HCT116 (cell line): ENCODE measurements at regions not wholly inside any gene's neighbourhood (a gene's known extent, or its start where the extent isn't known, plus 50 kb on each side); places are given as distances from the start of the nearest gene placed in this dataset.
A peak's percentile ranks its signal among the peaks of the same experiment; 100 is the strongest.

ENCODE experiments used
- ATAC-seq: fragments of 200-7000 bp; cut with Tn5 transposase; 2 replicates; pipeline ENCODE4 v1.9.1; 2020; ENCODE audit warnings: mild to moderate bottlenecking, moderate library complexity
- BruUV-seq: library from RNA; stranded (reverse); fragments of 400-500 nt; replicated peaks from 2 replicates; lab custom pipeline; 2021; lab: Mats Ljungman, UMichigan
- CTCF ChIA-PET: fragments of 300-600 bp; sonication (Branson Sonifier 250); formaldehyde crosslinking; loops from one replicate; lab custom pipeline; 2021; ENCODE audit warnings: antibody characterized with exemption; lab: Charles Lee
- POLR2A ChIA-PET: fragments of 300-600, 350-600 bp; sonication (Branson Sonifier 250); formaldehyde crosslinking; loops from one replicate; lab custom pipeline; 2021; ENCODE audit warnings: antibody characterized with exemption; lab: Charles Lee
- RAD21 ChIA-PET, 2 experiments: fragments of 300-600 bp; sonication (Branson Sonifier 250); formaldehyde crosslinking; loops; one replicate each; lab custom pipeline; 2023; ENCODE audit warnings: low total read pairs in 2 of 2; ENCODE audit not compliant: uncharacterized antibody in 2 of 2, unreplicated experiment in 2 of 2, low non-redundant PET in 1 of 2; lab: Charles Lee
- DNase-seq: peaks from one replicate; pipeline ENCODE4 v3.0.0-alpha.2; 2010; ENCODE audit warnings: low read depth, low spot score
- H2AFZ ChIP-seq: fragments of 200-600 bp; shearing (Covaris generic), sonication (generic); 2 replicates; pipeline ENCODE4 v1.6.1; 2017; ENCODE audit warnings: low read depth, mixed run types, mixed read lengths, antibody characterized with exemption, low read length; ENCODE audit not compliant: poor library complexity, severe bottlenecking
- H3K27ac ChIP-seq: 2 replicates; pipeline ENCODE4 v1.5.1; 2012; ENCODE audit warnings: low read depth, low read length
- H3K27me3 ChIP-seq: fragments of 200-600 bp; sonication (generic); 2 replicates; pipeline ENCODE4 v1.6.1; 2016; ENCODE audit warnings: mixed run types, low read length, mixed read lengths; ENCODE audit not compliant: insufficient read depth
- H3K36me3 ChIP-seq, 2 experiments: fragments of 200-500 bp in 1 of 2; fragments of 200-600 bp in 1 of 2; sonication (Bioruptor generic) in 1 of 2; sonication (generic) in 1 of 2; 2 replicates each; pipeline versions ENCODE4 v1.5.1 to v1.6.1; 2014 to 2016; ENCODE audit warnings: low read length in 2 of 2, inconsistent platforms in 1 of 2, mixed read lengths in 1 of 2, mixed run types in 1 of 2; ENCODE audit not compliant: insufficient read depth in 2 of 2, control insufficient read depth in 1 of 2
- H3K4me1 ChIP-seq, 2 experiments: fragments of 200-600 bp in 1 of 2; sonication (generic) in 1 of 2; 2 replicates each; pipeline versions ENCODE4 v1.5.1 to v1.6.1; 2012 to 2017; ENCODE audit warnings: low read length in 2 of 2, inconsistent platforms in 1 of 2, mild to moderate bottlenecking in 1 of 2, mixed read lengths in 1 of 2, mixed run types in 1 of 2, moderate library complexity in 1 of 2; ENCODE audit not compliant: insufficient read depth in 2 of 2, control insufficient read depth in 1 of 2
- H3K4me2 ChIP-seq: fragments of 200-600 bp; sonication (generic); 2 replicates; pipeline ENCODE4 v1.6.1; 2017; ENCODE audit warnings: mixed run types, low read length, mixed read lengths
- H3K4me3 ChIP-seq, 2 experiments: fragments of 200-600 bp in 1 of 2; sonication (generic) in 1 of 2; replicated peaks in 1 of 2; 2 replicates each; pipeline ENCODE4 v1.5.1; 2011 to 2016; ENCODE audit warnings: low read length in 2 of 2, control low read depth in 1 of 2, low read depth in 1 of 2, mild to moderate bottlenecking in 1 of 2, mixed read lengths in 1 of 2, mixed run types in 1 of 2
- H3K79me2 ChIP-seq: fragments of 200-600 bp; sonication (generic); 2 replicates; pipeline ENCODE4 v1.6.1; 2017; ENCODE audit warnings: mild to moderate bottlenecking, mixed run types, low read length, moderate library complexity, mixed read lengths; ENCODE audit not compliant: insufficient read depth
- H3K9ac ChIP-seq: fragments of 200-600 bp; sonication (generic); 2 replicates; pipeline ENCODE4 v1.6.1; 2016; ENCODE audit warnings: low read length, mixed read lengths
- H3K9me2 ChIP-seq: fragments of 200-600 bp; sonication (generic), shearing (Covaris generic); 2 replicates; pipeline ENCODE4 v1.6.1; 2017; ENCODE audit warnings: mixed run types, mild to moderate bottlenecking, moderate library complexity; ENCODE audit not compliant: insufficient read depth
- H3K9me3 ChIP-seq, 2 experiments: fragments of 200-500 bp in 1 of 2; fragments of 200-600 bp in 1 of 2; sonication (Bioruptor generic) in 1 of 2; sonication (generic) in 1 of 2; 2 replicates each; pipeline ENCODE4 v1.6.1; 2014 to 2017; ENCODE audit warnings: low read length in 2 of 2, mixed read lengths in 2 of 2, inconsistent platforms in 1 of 2, low read depth in 1 of 2, mild to moderate bottlenecking in 1 of 2, mixed run types in 1 of 2, moderate library complexity in 1 of 2; ENCODE audit not compliant: control insufficient read depth in 1 of 2, insufficient read depth in 1 of 2
- H4K20me1 ChIP-seq: fragments of 200-600 bp; sonication (generic), shearing (Covaris generic); 2 replicates; pipeline ENCODE4 v1.6.1; 2017; ENCODE audit warnings: mixed run types, mild to moderate bottlenecking, moderate library complexity; ENCODE audit not compliant: insufficient read depth
- ATF3 ChIP-seq: IDR thresholded peaks from 2 replicates; pipeline ENCODE4 v1.6.1; 2012
- CEBPB ChIP-seq: IDR thresholded peaks from 2 replicates; pipeline ENCODE4 v1.6.1; 2012; ENCODE audit warnings: low read depth
- CTCF ChIP-seq, 3 experiments: fragments of 200-600 bp in 1 of 3; sonication (generic) in 1 of 3; IDR thresholded peaks in 2 of 3; conservative IDR thresholded peaks in 1 of 3; 2 replicates each; pipeline ENCODE4 v1.5.1; 2012 to 2017; ENCODE audit warnings: low read depth in 2 of 3, low read length in 2 of 3, antibody characterized with exemption in 1 of 3, borderline replicate concordance in 1 of 3, control low read depth in 1 of 3, mild to moderate bottlenecking in 1 of 3, mixed read lengths in 1 of 3, mixed run types in 1 of 3, moderate library complexity in 1 of 3; ENCODE audit not compliant: insufficient read depth in 1 of 3
- EZH2phosphoT487 ChIP-seq: fragments of 200-600 bp; IDR thresholded peaks from 2 replicates; pipeline ENCODE4 v1.6.1; 2018; ENCODE audit warnings: antibody characterized with exemption, borderline replicate concordance
- POLR2AphosphoS5 ChIP-seq: IDR thresholded peaks from 2 replicates; pipeline ENCODE4 v1.6.1; 2011; ENCODE audit warnings: mild to moderate bottlenecking, low read depth, low read length, moderate library complexity
- SRF ChIP-seq: IDR thresholded peaks from 2 replicates; pipeline ENCODE4 v1.6.1; 2012; ENCODE audit warnings: low read depth
- TCF7L2 ChIP-seq: IDR thresholded peaks from 2 replicates; pipeline ENCODE4 v1.7.0; 2011; ENCODE audit warnings: borderline replicate concordance, inconsistent platforms; ENCODE audit not compliant: insufficient read depth, insufficient read length; ENCODE audit errors: extremely low read depth
- intact Hi-C: fragments of 100-400 bp; cut with micrococcal nuclease; formaldehyde crosslinking; loops from 2 replicates; pipeline ENCODE4 v1.10.0; 2022

GRCh38 chrX:40167850-40168479 lies 70.2 kb upstream of the BCOR start:
- no peaks in the 10 kb centered on the region for H3K9me3 ChIP-seq
- peak overlapping the region; percentile 80 for H3K27ac ChIP-seq
- ChIA-PET CTCF (interaction anchor here (0.6 to 1.9 kb wide), 4 partner anchors 9 to 70 kb away, joined by 3 to 7 read pairs (median 3); partner anchors contain the start of gene BCOR), POLR2A (interaction anchor here (0.7 to 3.0 kb wide), 5 partner anchors 9 to 74 kb away, joined by 3 to 19 read pairs (median 3); partner anchors contain the start of gene BCOR)
- peak overlapping the region; percentile 38 to 53 for H3K4me3 ChIP-seq
- peak overlapping the region; percentile 85 for H3K4me2 ChIP-seq
- H2AFZ ChIP-seq = no peak overlapping the region
- peaks cover 39% of the 10 kb centered on the region for H3K79me2 ChIP-seq
- H3K9me2 ChIP-seq = no peaks in the 10 kb centered on the region
- H3K27me3 ChIP-seq = no peaks in the 10 kb centered on the region
- H4K20me1 ChIP-seq = no peaks in the 10 kb centered on the region
- peaks cover 53 to 83% of the 10 kb centered on the region in 2 experiments for H3K4me1 ChIP-seq
- peak; percentile 34 for ATAC-seq
- intact Hi-C loops = no loop called here
- no peak for DNase-seq
- H3K9ac ChIP-seq = peak overlapping the region; percentile 74
- TF ChIP-seq TCF7L2 = no peak
- TF ChIP-seq SRF = no peak
- TF ChIP-seq ATF3 = no peak
- no peak for TF ChIP-seq CEBPB
- TF ChIP-seq POLR2AphosphoS5 = no peak
- no peak for TF ChIP-seq CTCF (IDR thresholded peaks at IDR 0.05 in 2 of 3, conservative IDR thresholded peaks at IDR 0.05 in 1 of 3; ENCODE audit: borderline replicate concordance in 1 of 3, insufficient read depth in 1 of 3, low read depth in 2 of 3, low read length in 2 of 3)
- TF ChIP-seq EZH2phosphoT487 = no peak
- TF ChIP-seq, all 23 proteins: peak for 0
- RAD21 ChIA-PET = no interaction called here
- no peaks in the 10 kb centered on the region for H3K36me3 ChIP-seq
- BruUV-seq = no TSS peak
